ENCODE measurements at regions not wholly inside any gene's neighbourhood (a gene's known extent, or its start where the extent isn't known, plus 50 kb on each side); places are given as distances from the start of the nearest gene placed in this dataset.

GRCh38 chr9:107982745-107983144 lies 493.2 kb upstream of the KLF4 start:
- DNase-seq (ENCODE audit: low read depth in 2 of 3, low spot score in 2 of 3): no peak

DNA sequence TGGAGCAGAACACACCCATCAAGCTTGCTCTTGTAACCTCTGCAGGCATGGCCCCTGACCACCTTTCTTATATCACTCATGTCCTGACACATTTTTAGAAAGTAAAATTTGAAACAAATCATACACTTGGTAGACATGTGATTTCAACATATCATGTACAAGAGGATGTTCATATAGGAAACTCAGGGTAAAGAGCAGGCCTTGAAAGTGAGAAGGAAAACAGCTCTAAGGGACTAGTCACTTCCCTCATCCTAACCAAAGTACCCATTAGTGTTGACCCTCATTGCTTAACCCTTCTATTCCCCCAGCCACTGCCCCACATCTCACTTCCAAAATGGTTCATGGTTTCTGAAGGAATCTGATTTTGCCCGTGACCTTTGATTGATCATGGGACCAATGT lies 492.4 kb upstream of the KLF4 start:
- DNase-seq (ENCODE audit: low read depth in 2 of 3, low spot score in 2 of 3): no peak

GRCh38 chr9:107980984-107981383 lies 491.4 kb upstream of the KLF4 start:
- no peak for DNase-seq (ENCODE audit: low read depth in 2 of 3, low spot score in 2 of 3)

- DNase-seq (ENCODE audit: low read depth in 2 of 3, low spot score in 2 of 3): no peak
Observed at GRCh38 chr9:107976767-107977166, 487.2 kb upstream of the KLF4 start.

DNA sequence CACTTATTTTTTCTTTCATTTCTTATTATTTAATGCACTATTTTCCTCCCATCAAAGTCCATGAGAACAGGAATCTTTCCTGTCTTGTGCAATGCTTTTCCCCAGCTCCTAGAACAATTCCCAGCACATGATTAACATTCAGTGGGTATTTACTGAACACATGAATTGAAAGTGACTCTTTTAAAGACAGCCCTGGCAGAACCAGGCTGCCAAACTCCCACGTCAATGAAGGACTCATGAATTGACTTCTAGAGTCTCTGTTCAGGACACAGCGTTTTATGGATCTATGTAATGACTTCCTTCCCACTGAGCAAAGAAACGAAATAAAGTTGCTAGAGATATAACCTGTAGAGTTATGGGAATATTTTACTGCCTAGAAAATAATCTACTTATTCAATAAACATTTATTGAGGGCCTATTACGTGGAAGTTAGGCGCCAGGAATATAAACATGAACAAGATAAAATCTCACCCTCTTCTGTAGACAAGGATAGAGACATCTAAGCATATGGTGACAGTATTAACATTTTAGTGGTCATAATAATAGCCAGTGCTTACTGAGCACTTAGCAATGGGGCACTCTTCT lies 485.9 kb upstream of the KLF4 start:
- DNase-seq (ENCODE audit: low read depth in 2 of 3, low spot score in 2 of 3): no peak

GRCh38 chr9:107973451-107973850 lies 483.9 kb upstream of the KLF4 start:
- no peak for DNase-seq (ENCODE audit: low read depth in 2 of 3, low spot score in 2 of 3)

DNA sequence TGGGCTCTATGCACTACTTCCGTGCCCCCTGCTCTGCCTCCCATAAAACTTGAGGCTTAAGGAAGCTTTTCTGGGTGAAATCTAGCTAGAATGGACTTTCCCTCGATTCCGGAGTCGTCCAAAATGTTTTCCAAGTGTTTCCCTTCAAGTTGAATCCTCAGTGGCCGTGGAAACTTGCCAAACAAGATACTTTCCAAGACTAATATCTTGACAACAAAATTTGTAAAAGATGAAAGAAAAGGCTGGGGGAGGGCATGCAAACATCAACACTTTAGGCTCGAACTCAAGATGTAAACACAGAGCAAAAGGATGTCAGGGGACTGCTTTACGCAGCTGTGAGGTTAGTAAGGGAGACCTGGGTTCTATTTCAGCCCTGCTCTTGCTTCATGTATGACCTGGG lies 482.8 kb upstream of the KLF4 start:
- DNase-seq (ENCODE audit: low read depth in 2 of 3, low spot score in 2 of 3): no peak

GRCh38 chr9:107971241-107971640 lies 481.7 kb upstream of the KLF4 start:
- no peak for DNase-seq (ENCODE audit: low read depth in 2 of 3, low spot score in 2 of 3)

GRCh38 chr9:107970726-107971125 lies 481.2 kb upstream of the KLF4 start:
- no peak for DNase-seq (ENCODE audit: low read depth in 2 of 3, low spot score in 2 of 3)

DNA sequence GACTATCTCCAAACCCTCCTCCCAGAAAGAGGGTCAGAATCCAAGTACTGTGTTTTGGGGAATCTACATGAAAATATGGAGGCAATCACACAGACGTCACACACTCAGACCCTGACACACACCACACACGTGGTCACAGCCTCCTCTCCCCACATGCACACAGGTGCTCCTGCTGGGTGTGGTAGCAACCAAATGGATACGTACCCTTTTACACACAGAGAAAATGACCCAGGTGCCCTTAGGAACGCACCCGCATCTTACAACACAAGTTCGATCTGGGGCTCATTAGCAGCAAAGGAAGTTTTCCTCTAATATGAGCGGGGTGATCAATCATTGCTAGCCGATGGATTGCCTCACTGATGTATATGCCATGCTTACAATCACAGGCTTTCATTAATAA lies 480.2 kb upstream of the KLF4 start:
- no peak for DNase-seq (ENCODE audit: low read depth in 2 of 3, low spot score in 2 of 3)

- no peak for DNase-seq (ENCODE audit: low read depth in 2 of 3, low spot score in 2 of 3)
Observed at GRCh38 chr9:107969141-107969540, 479.6 kb upstream of the KLF4 start.

DNA sequence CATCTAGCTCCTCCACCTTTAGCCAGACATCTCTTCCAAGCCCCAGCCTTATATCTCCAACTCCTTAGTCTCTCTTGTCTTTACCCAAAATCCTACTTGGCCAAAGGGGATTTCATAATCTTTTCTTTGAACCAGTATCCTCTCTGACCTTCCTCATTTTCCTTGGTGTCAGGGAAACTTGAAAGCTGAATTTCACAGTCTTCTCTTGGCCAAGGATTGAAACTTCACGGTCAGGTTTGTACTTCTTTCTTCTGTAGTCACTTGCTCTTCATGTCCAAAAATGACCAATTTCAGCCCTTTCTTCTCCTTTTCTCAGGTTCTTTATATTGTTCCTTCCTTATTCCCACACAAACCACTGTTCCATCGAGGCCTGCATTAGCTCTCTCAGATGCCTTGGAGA lies 473.7 kb upstream of the KLF4 start:
- no peak for DNase-seq (ENCODE audit: low read depth in 2 of 3, low spot score in 2 of 3)

DNA sequence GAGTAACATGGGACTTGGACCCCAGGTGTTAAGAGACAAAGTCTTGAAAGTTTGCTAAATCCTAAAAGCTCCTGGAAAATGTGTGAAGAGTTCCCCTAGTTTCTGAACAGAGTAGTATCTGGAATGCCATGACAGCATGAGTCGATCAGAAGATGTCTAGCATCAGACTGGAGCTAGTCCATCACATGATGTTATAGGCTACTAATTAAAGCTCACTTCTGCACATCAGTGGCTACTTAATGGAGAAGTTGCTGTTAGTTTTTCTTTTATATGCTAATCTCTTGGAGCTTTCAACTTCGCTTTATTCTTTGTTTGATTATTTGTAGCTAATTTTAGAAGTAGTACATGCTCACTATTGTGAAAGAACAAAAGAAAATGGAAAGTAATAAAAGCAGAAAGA lies 471.3 kb upstream of the KLF4 start:
- DNase-seq (ENCODE audit: low read depth in 2 of 3, low spot score in 2 of 3): no peak

GRCh38 chr9:107954312-107954711 lies 464.7 kb upstream of the KLF4 start:
- DNase-seq (ENCODE audit: low read depth in 2 of 3, low spot score in 2 of 3): no peak

GRCh38 chr9:107953556-107954125 lies 464.1 kb upstream of the KLF4 start:
- no peak for DNase-seq (ENCODE audit: low read depth in 2 of 3, low spot score in 2 of 3)

DNA sequence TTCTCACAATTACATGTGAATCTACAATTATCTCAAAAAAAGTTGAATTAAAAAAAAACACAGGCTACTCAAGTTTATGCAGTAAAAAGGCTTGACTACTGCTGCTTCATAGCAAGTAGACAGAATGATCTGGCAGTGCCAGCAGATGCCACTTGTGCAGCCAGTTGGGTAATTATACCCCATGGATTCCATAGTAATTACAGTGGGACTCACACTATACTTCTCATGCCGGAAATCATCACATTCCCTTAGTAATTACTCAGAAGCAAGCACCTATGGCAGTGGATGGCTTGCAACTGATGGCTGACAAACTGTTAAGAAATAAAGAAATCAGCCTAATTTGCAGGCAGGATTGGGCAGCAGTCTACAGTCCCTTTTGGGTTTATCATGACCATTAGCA lies 463.2 kb upstream of the KLF4 start:
- DNase-seq (ENCODE audit: low read depth in 2 of 3, low spot score in 2 of 3): no peak

- DNase-seq (ENCODE audit: low read depth in 2 of 3, low spot score in 2 of 3): no peak
Observed at GRCh38 chr9:107951511-107951910, 461.9 kb upstream of the KLF4 start.

DNA sequence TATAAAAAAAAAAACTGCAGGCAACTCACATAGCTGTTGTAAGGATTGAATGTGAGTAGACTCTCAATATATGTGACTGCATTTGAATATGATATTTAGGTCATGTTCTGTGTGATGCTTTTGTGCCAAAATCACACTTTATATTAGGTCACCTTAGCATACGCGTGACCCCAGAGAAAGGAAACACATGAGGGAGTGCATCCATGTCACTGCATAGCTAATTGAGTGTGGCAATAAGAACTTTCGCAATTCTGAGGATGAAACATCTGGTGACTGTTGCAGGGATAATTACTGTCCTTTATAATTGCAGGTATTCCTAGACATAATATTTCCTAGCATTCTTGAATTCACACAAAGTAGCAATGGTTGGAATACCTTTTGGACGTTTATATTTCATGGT lies 459.5 kb upstream of the KLF4 start:
- DNase-seq (ENCODE audit: low read depth in 2 of 3, low spot score in 2 of 3): no peak

DNA sequence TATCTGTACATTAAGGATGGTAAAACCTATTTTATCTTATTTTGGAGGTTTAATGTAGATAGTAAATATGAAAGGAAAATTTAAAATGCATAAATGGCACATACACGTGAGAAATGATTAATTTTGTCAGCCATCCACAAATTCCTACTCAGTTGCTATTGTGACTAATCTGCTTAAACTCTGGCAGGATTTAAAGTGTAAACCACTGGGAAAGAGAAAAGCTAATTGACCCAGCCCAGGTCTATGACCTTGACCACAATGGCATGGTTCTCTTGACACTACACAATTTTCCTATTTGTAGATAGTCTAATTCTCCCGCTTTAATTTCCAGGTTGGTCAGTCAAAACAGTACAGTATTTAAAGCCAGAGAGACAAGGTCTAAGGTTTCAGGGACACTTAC lies 459.0 kb upstream of the KLF4 start:
- no peak for DNase-seq (ENCODE audit: low read depth in 2 of 3, low spot score in 2 of 3)

GRCh38 chr9:107948086-107948485 lies 458.5 kb upstream of the KLF4 start:
- DNase-seq (ENCODE audit: low read depth in 2 of 3, low spot score in 2 of 3): no peak

GRCh38 chr9:107946364-107947141 lies 457.0 kb upstream of the KLF4 start:
- no peak for DNase-seq (ENCODE audit: low read depth in 2 of 3, low spot score in 2 of 3)

DNA sequence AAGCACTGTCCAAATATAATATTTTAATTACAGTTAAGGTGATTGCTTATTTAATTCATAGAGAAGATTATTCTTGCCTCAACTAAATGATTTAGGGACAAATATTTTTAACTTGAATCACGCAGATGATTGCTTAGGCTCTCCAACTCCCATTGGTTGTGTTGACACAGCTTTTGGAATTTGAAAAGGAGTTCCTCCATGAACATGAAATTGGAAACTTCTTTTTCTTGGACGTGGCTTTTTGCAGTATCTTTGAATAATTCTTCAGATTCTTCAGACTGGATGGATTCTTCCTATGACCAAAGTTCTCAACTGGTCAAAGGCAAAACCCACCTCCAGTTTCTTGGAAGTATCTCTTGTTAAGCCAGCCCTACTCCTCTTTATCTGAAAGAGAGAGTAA lies 456.4 kb upstream of the KLF4 start:
- no peak for DNase-seq (ENCODE audit: low read depth in 2 of 3, low spot score in 2 of 3)

GRCh38 chr9:107945493-107945892 lies 455.9 kb upstream of the KLF4 start:
- no peak for DNase-seq (ENCODE audit: low read depth in 2 of 3, low spot score in 2 of 3)
